GM18907 (cell line): ENCODE measurements at regions not wholly inside any gene's neighbourhood (a gene's known extent, or its start where the extent isn't known, plus 50 kb on each side); places are given as distances from the start of the nearest gene placed in this dataset.

Experiments used
- ATAC-seq: cut with Tn5 transposase; IDR thresholded peaks from one replicate; pipeline ENCODE4 v1.9.1; 2021; ENCODE audit warnings: mild to moderate bottlenecking, moderate library complexity; ENCODE audit not compliant: unreplicated experiment

GRCh38 chr12:93042684-93043083, 113.6 kb upstream of the EEA1 start:
- ATAC-seq: no peak

- no peak for ATAC-seq
Observed at GRCh38 chr12:93043192-93043876, 114.2 kb upstream of the EEA1 start.

GRCh38 chr12:93043877-93044209, 114.7 kb upstream of the EEA1 start:
- ATAC-seq: no peak

- ATAC-seq: no peak
Observed at GRCh38 chr12:93047118-93047517, 118.0 kb upstream of the EEA1 start.

GRCh38 chr12:93048656-93049055, 119.6 kb upstream of the EEA1 start:
- no peak for ATAC-seq

- no peak for ATAC-seq
Observed at GRCh38 chr12:93050026-93050747, 121.1 kb upstream of the EEA1 start.

- ATAC-seq: no peak
Observed at GRCh38 chr12:93050748-93051081, 121.6 kb upstream of the EEA1 start.

- ATAC-seq: no peak
Observed at GRCh38 chr12:93054021-93054420, 124.9 kb upstream of the EEA1 start.

GRCh38 chr12:93055221-93055620, 126.1 kb upstream of the EEA1 start:
- ATAC-seq: no peak

- ATAC-seq: no peak
Observed at GRCh38 chr12:93056971-93057535, 128.0 kb upstream of the EEA1 start.

- ATAC-seq: no peak
Observed at GRCh38 chr12:93058280-93058679, 129.2 kb upstream of the EEA1 start.

GRCh38 chr12:93059288-93059687, 130.2 kb upstream of the EEA1 start:
- ATAC-seq: no peak

- peak; percentile 97 for ATAC-seq
Observed at GRCh38 chr12:93059925-93060665, 131.0 kb upstream of the EEA1 start.

- peak; percentile 38 for ATAC-seq
Observed at GRCh38 chr12:93060666-93061472, 131.8 kb upstream of the EEA1 start.

GRCh38 chr12:93061473-93062419, 132.7 kb upstream of the EEA1 start:
- no peak for ATAC-seq

- no peak for ATAC-seq
Observed at GRCh38 chr12:93065896-93066295, 136.8 kb upstream of the EEA1 start.

- ATAC-seq: no peak
Observed at GRCh38 chr12:93072340-93072739, 143.2 kb upstream of the EEA1 start.

GRCh38 chr12:93073324-93073723, 144.2 kb upstream of the EEA1 start:
- no peak for ATAC-seq

- no peak for ATAC-seq
Observed at GRCh38 chr12:93078059-93078458, 149.0 kb upstream of the EEA1 start.

GRCh38 chr12:93078577-93078976, 149.5 kb upstream of the EEA1 start:
- ATAC-seq: no peak
